GM18511 (cell line): ENCODE measurements at regions not wholly inside any gene's neighbourhood (a gene's known extent, or its start where the extent isn't known, plus 50 kb on each side); places are given as distances from the start of the nearest gene placed in this dataset.
"Not testable (repeated sequence)": the region's sequence is repeated elsewhere in the genome, so short reads cannot be mapped to it uniquely, and the experiment has no call there.

Source experiments
- ATAC-seq: cut with Tn5 transposase; IDR thresholded peaks from one replicate; pipeline ENCODE4 v1.9.1; 2021; ENCODE audit warnings: mild to moderate bottlenecking, moderate library complexity; ENCODE audit not compliant: unreplicated experiment

GRCh38 chr6:134622382-134623173 is 304.7 kb upstream of the SGK1 start:
- no peak for ATAC-seq

GRCh38 chr6:134621858-134622257 is 303.9 kb upstream of the SGK1 start:
- ATAC-seq: no peak

- no peak for ATAC-seq
Measured at GRCh38 chr6:134619789-134620188, 301.9 kb upstream of the SGK1 start.

- peak; percentile 86 for ATAC-seq
Measured at GRCh38 chr6:134619077-134619476, 301.2 kb upstream of the SGK1 start.

- no peak for ATAC-seq
Measured at GRCh38 chr6:134614606-134615485, 296.9 kb upstream of the SGK1 start.

- not testable (repeated sequence) for ATAC-seq
Measured at GRCh38 chr6:134612128-134612527, 294.2 kb upstream of the SGK1 start.

GRCh38 chr6:134610411-134610810 is 292.5 kb upstream of the SGK1 start:
- no peak for ATAC-seq

GRCh38 chr6:134609716-134610261 is 291.9 kb upstream of the SGK1 start:
- no peak for ATAC-seq

- no peak for ATAC-seq
Measured at GRCh38 chr6:134607411-134607810, 289.5 kb upstream of the SGK1 start.

GRCh38 chr6:134605034-134605433 is 287.1 kb upstream of the SGK1 start:
- no peak for ATAC-seq

- ATAC-seq: no peak
Measured at GRCh38 chr6:134604014-134604676, 286.2 kb upstream of the SGK1 start.

- ATAC-seq: no peak
Measured at GRCh38 chr6:134603561-134603960, 285.6 kb upstream of the SGK1 start.

- ATAC-seq: no peak
Measured at GRCh38 chr6:134602123-134602522, 284.2 kb upstream of the SGK1 start.

GRCh38 chr6:134600671-134601070 is 282.8 kb upstream of the SGK1 start:
- ATAC-seq: no peak

GRCh38 chr6:134599079-134599478 is 281.2 kb upstream of the SGK1 start:
- ATAC-seq: no peak

GRCh38 chr6:134596191-134596590 is 278.3 kb upstream of the SGK1 start:
- ATAC-seq: no peak

GRCh38 chr6:134594881-134595280 is 277.0 kb upstream of the SGK1 start:
- no peak for ATAC-seq

- no peak for ATAC-seq
Measured at GRCh38 chr6:134593887-134594286, 276.0 kb upstream of the SGK1 start.

GRCh38 chr6:134593442-134593841 is 275.5 kb upstream of the SGK1 start:
- ATAC-seq: no peak

GRCh38 chr6:134593024-134593423 is 275.1 kb upstream of the SGK1 start:
- no peak for ATAC-seq

- ATAC-seq: no peak
Measured at GRCh38 chr6:134590449-134590848, 272.5 kb upstream of the SGK1 start.
